Hepatocyte (in vitro differentiated cells): ENCODE measurements at regions not wholly inside any gene's neighbourhood (a gene's known extent, or its start where the extent isn't known, plus 50 kb on each side); places are given as distances from the start of the nearest gene placed in this dataset.

Experiments
- DNase-seq: peaks from one replicate; pipeline ENCODE4 v3.0.0-alpha.2; 2016; ENCODE audit warnings: low spot score
- H2AFZ ChIP-seq: fragments of 200-600 bp; sonication (generic); 2 replicates; pipeline ENCODE4 v1.6.0; 2016; ENCODE audit warnings: antibody characterized with exemption, mild to moderate bottlenecking
- H3K27ac ChIP-seq: fragments of 200-600 bp; sonication (generic); 2 replicates; pipeline ENCODE4 v1.5.1; 2016; ENCODE audit warnings: mild to moderate bottlenecking
- H3K27me3 ChIP-seq: fragments of 200-600 bp; sonication (generic); 2 replicates; pipeline ENCODE4 v1.6.1; 2016
- H3K36me3 ChIP-seq: fragments of 200-600 bp; sonication (generic); replicated peaks from 2 replicates; pipeline ENCODE4 v1.5.1; 2016; ENCODE audit warnings: low read depth; ENCODE audit not compliant: insufficient read depth
- H3K4me1 ChIP-seq: fragments of 200-600 bp; sonication (generic); 2 replicates; pipeline ENCODE4 v1.5.1; 2016; ENCODE audit warnings: mild to moderate bottlenecking, moderate library complexity; ENCODE audit not compliant: insufficient read depth
- H3K4me2 ChIP-seq: fragments of 200-600 bp; sonication (generic); 2 replicates; pipeline ENCODE4 v1.6.0; 2016
- H3K4me3 ChIP-seq: fragments of 200-600 bp; sonication (generic); 2 replicates; pipeline ENCODE4 v1.5.1; 2016; ENCODE audit warnings: mild to moderate bottlenecking
- H3K79me2 ChIP-seq: fragments of 200-600 bp; sonication (generic); 2 replicates; pipeline ENCODE4 v1.6.0; 2017; ENCODE audit warnings: mild to moderate bottlenecking
- H3K9me2 ChIP-seq: fragments of 200-600 bp; sonication (generic); replicated peaks from 2 replicates; pipeline ENCODE4 v1.6.0; 2017; ENCODE audit warnings: mild to moderate bottlenecking; ENCODE audit not compliant: insufficient read depth
- H3K9me3 ChIP-seq: fragments of 200-600 bp; sonication (generic); 2 replicates; pipeline ENCODE4 v1.5.1; 2016; ENCODE audit warnings: low read depth, mild to moderate bottlenecking
- H4K20me1 ChIP-seq: fragments of 200-600 bp; sonication (generic); 2 replicates; pipeline ENCODE4 v1.6.0; 2016; ENCODE audit warnings: mild to moderate bottlenecking; ENCODE audit not compliant: insufficient read depth, poor library complexity, severe bottlenecking
- CTCF ChIP-seq: fragments of 200-600 bp; sonication (generic); IDR thresholded peaks from 2 replicates; pipeline ENCODE4 v1.5.1; 2016; ENCODE audit warnings: antibody characterized with exemption, mild to moderate bottlenecking; ENCODE audit not compliant: poor library complexity
- EZH2 ChIP-seq: fragments of 200-600 bp; sonication (generic); IDR thresholded peaks from 2 replicates; pipeline ENCODE4 v1.6.1; 2016; ENCODE audit warnings: antibody characterized with exemption, mild to moderate bottlenecking, borderline replicate concordance
- EZH2phosphoT487 ChIP-seq: fragments of 200-600 bp; sonication (generic); IDR thresholded peaks from one replicate; pipeline ENCODE4 v1.6.1; 2018; ENCODE audit warnings: antibody characterized with exemption, mild to moderate bottlenecking, low read depth, moderate library complexity; ENCODE audit not compliant: unreplicated experiment, severe bottlenecking
- WGBS: methylation state at CpG from one replicate; pipeline ENCODE4 v1.1.6; 2016; ENCODE audit warnings: low lambda C conversion rate; ENCODE audit errors: missing lambda C conversion rate; 5-methylcytosine and 5-hydroxymethylcytosine counted together

GRCh38 chr2:238633426-238634328, 206.9 kb downstream of the ASB1 start:
- peaks cover 8% of the 10 kb centered on the region for H3K4me1 ChIP-seq
- H3K9me3 ChIP-seq, result no peaks in the 10 kb centered on the region
- no peaks in the 10 kb centered on the region for H3K27me3 ChIP-seq
- H2AFZ ChIP-seq, result no peak overlapping the region
- H4K20me1 ChIP-seq, result no peaks in the 10 kb centered on the region
- H3K36me3 ChIP-seq, result no peaks in the 10 kb centered on the region
- 96% methylated on average over 37 of the region's 41 CpGs for WGBS
- H3K4me2 ChIP-seq, result no peak overlapping the region
- no peak overlapping the region for H3K27ac ChIP-seq
- no peaks in the 10 kb centered on the region for H3K79me2 ChIP-seq
- no peak overlapping the region for H3K4me3 ChIP-seq
- DNase-seq, result no peak
- no peak for TF ChIP-seq EZH2phosphoT487
- TF ChIP-seq EZH2, result no peak
- no peak for TF ChIP-seq CTCF
- no peaks in the 10 kb centered on the region for H3K9me2 ChIP-seq

- Histone ChIP-seq H3K4me3 (no peak overlapping the region), H3K36me3 (no peaks in the 10 kb centered on the region), H3K9me2 (no peaks in the 10 kb centered on the region), H3K27me3 (no peaks in the 10 kb centered on the region), H2AFZ (no peak overlapping the region), H3K79me2 (no peaks in the 10 kb centered on the region), H3K4me1 (peaks cover 8% of the 10 kb centered on the region), H3K9me3 (no peaks in the 10 kb centered on the region), H4K20me1 (no peaks in the 10 kb centered on the region), H3K4me2 (no peak overlapping the region), H3K27ac (no peak overlapping the region)
- WGBS, result 90% methylated on average over 12 of the region's 12 CpGs
- TF ChIP-seq CTCF, result no peak
- TF ChIP-seq EZH2, result no peak
- TF ChIP-seq EZH2phosphoT487, result no peak
- no peak for DNase-seq
These were observed 208.1 kb downstream of the ASB1 start for GRCh38 chr2:238634701-238635357.

GRCh38 chr2:238635647-238636051, 208.9 kb downstream of the ASB1 start:
- Histone ChIP-seq H3K4me3 (no peak overlapping the region), H3K79me2 (no peaks in the 10 kb centered on the region), H3K4me2 (no peak overlapping the region), H3K9me2 (no peaks in the 10 kb centered on the region), H4K20me1 (no peaks in the 10 kb centered on the region), H2AFZ (no peak overlapping the region), H3K27ac (no peak overlapping the region), H3K27me3 (no peaks in the 10 kb centered on the region), H3K4me1 (peaks cover 8% of the 10 kb centered on the region), H3K9me3 (no peaks in the 10 kb centered on the region), H3K36me3 (no peaks in the 10 kb centered on the region)
- no peak for TF ChIP-seq EZH2phosphoT487
- no peak for TF ChIP-seq EZH2
- no peak for TF ChIP-seq CTCF
- 67% methylated on average over 8 of the region's 8 CpGs for WGBS
- DNase-seq, result no peak
